ENCODE measurements at regions not wholly inside any gene's neighbourhood (a gene's known extent, or its start where the extent isn't known, plus 50 kb on each side); places are given as distances from the start of the nearest gene placed in this dataset.

DNA sequence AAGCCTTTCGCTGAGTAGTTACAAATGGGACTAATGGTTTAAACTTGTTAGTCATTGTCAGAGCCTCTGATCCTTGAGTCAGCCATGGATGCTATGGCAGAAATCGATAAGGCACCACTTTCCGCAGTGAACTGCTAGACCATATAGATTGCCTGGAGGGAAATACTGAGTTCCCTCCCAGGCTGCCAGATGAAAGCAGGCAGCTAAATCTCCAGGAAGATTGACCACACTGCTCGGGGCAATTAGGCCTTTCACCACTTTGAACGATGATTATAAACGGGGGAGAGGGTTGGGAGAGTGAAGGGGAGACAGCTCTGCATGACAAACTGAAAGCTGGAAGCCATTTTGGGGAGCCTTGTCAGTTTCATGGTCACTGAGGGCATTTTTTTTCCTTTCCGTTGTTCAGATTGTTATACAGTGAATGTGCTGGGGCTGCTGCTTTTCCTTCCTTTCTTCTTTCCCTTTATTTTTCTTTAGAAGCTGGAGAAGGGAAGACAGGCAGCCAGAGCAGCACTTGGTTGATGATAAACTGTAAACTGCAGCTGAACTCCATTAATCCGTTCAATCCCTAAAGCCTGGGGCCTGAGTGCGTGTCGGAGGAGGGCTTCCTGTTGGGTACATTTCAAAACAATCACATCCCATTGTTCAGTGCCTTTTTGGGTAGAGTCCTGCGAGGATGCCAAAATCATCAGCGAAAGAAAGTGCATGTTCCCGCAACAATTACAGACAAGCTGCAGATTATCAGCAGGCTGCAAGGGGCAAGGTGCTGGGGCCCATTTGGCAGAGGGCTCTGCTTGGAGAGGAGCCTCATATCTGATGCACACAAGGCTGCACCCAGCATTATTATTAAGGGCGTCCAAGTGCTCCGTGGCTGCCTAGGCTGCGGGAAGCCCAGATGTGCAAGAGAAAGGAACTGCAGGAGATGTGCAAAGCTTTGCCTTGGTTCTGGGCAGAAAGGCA lies 308.4 kb downstream of the PSAT1 start:
- Histone ChIP-seq H3K79me2 (ENCODE audit: insufficient read depth, low read length) (no peaks in the 10 kb centered on the region), H3K36me3 (ENCODE audit: insufficient read depth, low read length) (no peaks in the 10 kb centered on the region), H3K9ac (ENCODE audit: low read depth, low read length, poor library complexity, severe bottlenecking) (no peak overlapping the region), H3F3A (ENCODE audit: low read depth) (no peaks in the 10 kb centered on the region), H3K4me2 (ENCODE audit: low read depth, low read length, poor library complexity, severe bottlenecking) (no peak overlapping the region), H4K20me1 (ENCODE audit: insufficient read depth, low read length, poor library complexity, severe bottlenecking) (no peaks in the 10 kb centered on the region), H3K27me3 (ENCODE audit: insufficient read depth, low read length, poor library complexity, severe bottlenecking) (no peaks in the 10 kb centered on the region), H3K9me3 (ENCODE audit: insufficient read depth, low read depth, low read length) (no peaks in the 10 kb centered on the region), H3K9me2 (replicated peaks; ENCODE audit: low read depth, low read length) (no peaks in the 10 kb centered on the region), H2AFZ (ENCODE audit: low read length) (no peak overlapping the region), H3K4me3 (ENCODE audit: low read length, poor library complexity, severe bottlenecking) (no peak overlapping the region), H3K4me1 (ENCODE audit: insufficient read depth, low read length, poor library complexity, severe bottlenecking) (peaks cover 1% of the 10 kb centered on the region)
- TF ChIP-seq, protein P1, sequence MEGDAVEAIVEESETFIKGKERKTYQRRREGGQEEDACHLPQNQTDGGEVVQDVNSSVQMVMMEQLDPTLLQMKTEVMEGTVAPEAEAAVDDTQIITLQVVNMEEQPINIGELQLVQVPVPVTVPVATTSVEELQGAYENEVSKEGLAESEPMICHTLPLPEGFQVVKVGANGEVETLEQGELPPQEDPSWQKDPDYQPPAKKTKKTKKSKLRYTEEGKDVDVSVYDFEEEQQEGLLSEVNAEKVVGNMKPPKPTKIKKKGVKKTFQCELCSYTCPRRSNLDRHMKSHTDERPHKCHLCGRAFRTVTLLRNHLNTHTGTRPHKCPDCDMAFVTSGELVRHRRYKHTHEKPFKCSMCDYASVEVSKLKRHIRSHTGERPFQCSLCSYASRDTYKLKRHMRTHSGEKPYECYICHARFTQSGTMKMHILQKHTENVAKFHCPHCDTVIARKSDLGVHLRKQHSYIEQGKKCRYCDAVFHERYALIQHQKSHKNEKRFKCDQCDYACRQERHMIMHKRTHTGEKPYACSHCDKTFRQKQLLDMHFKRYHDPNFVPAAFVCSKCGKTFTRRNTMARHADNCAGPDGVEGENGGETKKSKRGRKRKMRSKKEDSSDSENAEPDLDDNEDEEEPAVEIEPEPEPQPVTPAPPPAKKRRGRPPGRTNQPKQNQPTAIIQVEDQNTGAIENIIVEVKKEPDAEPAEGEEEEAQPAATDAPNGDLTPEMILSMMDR (conservative IDR thresholded peaks at IDR 0.05; ENCODE audit: low read length) = no peak
- no peak for TF ChIP-seq EZH2phosphoT487 (IDR thresholded peaks at IDR 0.05; ENCODE audit: borderline replicate concordance)

DNA sequence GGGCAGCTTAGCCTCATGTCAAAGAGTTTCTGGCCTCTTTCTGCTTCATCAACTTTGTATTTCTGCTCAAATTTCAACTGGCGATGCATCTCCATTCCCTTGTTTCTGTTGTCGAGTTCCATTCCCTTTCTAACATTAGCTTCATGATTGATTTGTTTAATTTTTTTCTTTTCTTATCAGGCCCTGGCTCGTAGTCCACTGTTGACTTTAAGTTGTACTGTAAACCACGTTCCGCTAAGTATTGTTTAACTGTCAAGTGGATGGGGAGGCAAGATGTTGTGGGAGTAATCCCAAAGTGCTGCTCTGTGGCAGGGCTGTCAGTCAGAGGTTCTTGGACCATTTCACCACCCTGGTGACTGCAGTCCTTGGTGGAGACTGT lies 309.1 kb downstream of the PSAT1 start:
- no peaks in the 10 kb centered on the region for H4K20me1 ChIP-seq (ENCODE audit: insufficient read depth, low read length, poor library complexity, severe bottlenecking)
- H3K9me3 ChIP-seq (ENCODE audit: insufficient read depth, low read depth, low read length) = no peaks in the 10 kb centered on the region
- H3K4me2 ChIP-seq (ENCODE audit: low read depth, low read length, poor library complexity, severe bottlenecking) = no peak overlapping the region
- no peak overlapping the region for H3K9ac ChIP-seq (ENCODE audit: low read depth, low read length, poor library complexity, severe bottlenecking)
- no peaks in the 10 kb centered on the region for H3F3A ChIP-seq (ENCODE audit: low read depth)
- H3K9me2 ChIP-seq (replicated peaks; ENCODE audit: low read depth, low read length) = no peaks in the 10 kb centered on the region
- TF ChIP-seq, protein P1 (conservative IDR thresholded peaks at IDR 0.05; ENCODE audit: low read length) = no peak
- no peak for TF ChIP-seq EZH2phosphoT487 (IDR thresholded peaks at IDR 0.05; ENCODE audit: borderline replicate concordance)
- H2AFZ ChIP-seq (ENCODE audit: low read length) = no peak overlapping the region
- no peaks in the 10 kb centered on the region for H3K27me3 ChIP-seq (ENCODE audit: insufficient read depth, low read length, poor library complexity, severe bottlenecking)
- H3K36me3 ChIP-seq (ENCODE audit: insufficient read depth, low read length) = no peaks in the 10 kb centered on the region
- H3K4me1 ChIP-seq (ENCODE audit: insufficient read depth, low read length, poor library complexity, severe bottlenecking) = peaks cover 6% of the 10 kb centered on the region
- no peak overlapping the region for H3K4me3 ChIP-seq (ENCODE audit: low read length, poor library complexity, severe bottlenecking)
- no peaks in the 10 kb centered on the region for H3K79me2 ChIP-seq (ENCODE audit: insufficient read depth, low read length)

DNA sequence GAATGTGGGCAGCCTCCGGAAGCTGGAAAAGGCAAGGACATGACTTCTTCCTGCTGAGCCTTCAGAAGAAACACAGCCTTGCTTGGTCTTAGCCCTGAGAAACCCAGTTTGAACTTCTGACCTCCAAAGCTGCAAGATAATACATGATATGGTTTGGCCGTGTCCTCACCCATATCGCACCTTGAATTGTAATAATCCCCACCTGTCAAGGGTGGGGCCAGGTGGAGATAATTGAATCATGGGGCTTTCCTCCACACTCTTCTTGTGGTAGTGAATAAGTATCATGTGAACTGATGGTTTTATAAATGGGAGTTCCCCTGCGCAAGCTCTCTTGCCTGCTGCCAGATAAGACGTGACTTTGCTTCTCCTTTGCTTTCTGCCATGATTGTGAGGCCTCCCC lies 310.9 kb downstream of the PSAT1 start:
- no peak overlapping the region for H3K9ac ChIP-seq (ENCODE audit: low read depth, low read length, poor library complexity, severe bottlenecking)

More for the DNA sequence above, 310.9 kb downstream of the PSAT1 start:
- no peaks in the 10 kb centered on the region for H3K9me3 ChIP-seq (ENCODE audit: insufficient read depth, low read depth, low read length)
- H3K27me3 ChIP-seq (ENCODE audit: insufficient read depth, low read length, poor library complexity, severe bottlenecking) = no peaks in the 10 kb centered on the region
- no peaks in the 10 kb centered on the region for H3K79me2 ChIP-seq (ENCODE audit: insufficient read depth, low read length)
- H2AFZ ChIP-seq (ENCODE audit: low read length) = no peak overlapping the region
- no peaks in the 10 kb centered on the region for H3F3A ChIP-seq (ENCODE audit: low read depth)
- no peak overlapping the region for H3K4me2 ChIP-seq (ENCODE audit: low read depth, low read length, poor library complexity, severe bottlenecking)
- H3K9me2 ChIP-seq (replicated peaks; ENCODE audit: low read depth, low read length) = no peaks in the 10 kb centered on the region
- no peaks in the 10 kb centered on the region for H3K36me3 ChIP-seq (ENCODE audit: insufficient read depth, low read length)
- peaks cover 6% of the 10 kb centered on the region for H3K4me1 ChIP-seq (ENCODE audit: insufficient read depth, low read length, poor library complexity, severe bottlenecking)
- no peaks in the 10 kb centered on the region for H4K20me1 ChIP-seq (ENCODE audit: insufficient read depth, low read length, poor library complexity, severe bottlenecking)
- no peak overlapping the region for H3K4me3 ChIP-seq (ENCODE audit: low read length, poor library complexity, severe bottlenecking)
- TF ChIP-seq, protein P1 (conservative IDR thresholded peaks at IDR 0.05; ENCODE audit: low read length) = no peak
- TF ChIP-seq EZH2phosphoT487 (IDR thresholded peaks at IDR 0.05; ENCODE audit: borderline replicate concordance) = no peak
